Endothelial cell of hepatic sinusoid (primary cell): ENCODE measurements at regions not wholly inside any gene's neighbourhood (a gene's known extent, or its start where the extent isn't known, plus 50 kb on each side); places are given as distances from the start of the nearest gene placed in this dataset.
"Not testable (repeated sequence)": the region's sequence is repeated elsewhere in the genome, so short reads cannot be mapped to it uniquely, and the experiment has no call there.

Source experiments
- in situ Hi-C: cut with HindIII; loops from 2 replicates; pipeline ENCODE4 v1.10.0; 2017; ENCODE audit warnings: low sequenced_read_pairs

GRCh38 chr16:25566183-25566582, 125.6 kb upstream of the HS3ST4 start:
- in situ Hi-C loops, result no loop called here

- in situ Hi-C loops, result no loop called here
Measured at GRCh38 chr16:25563700-25564099, 128.1 kb upstream of the HS3ST4 start.

GRCh38 chr16:25561723-25562122, 130.0 kb upstream of the HS3ST4 start:
- in situ Hi-C loops, result not testable (repeated sequence)

DNA sequence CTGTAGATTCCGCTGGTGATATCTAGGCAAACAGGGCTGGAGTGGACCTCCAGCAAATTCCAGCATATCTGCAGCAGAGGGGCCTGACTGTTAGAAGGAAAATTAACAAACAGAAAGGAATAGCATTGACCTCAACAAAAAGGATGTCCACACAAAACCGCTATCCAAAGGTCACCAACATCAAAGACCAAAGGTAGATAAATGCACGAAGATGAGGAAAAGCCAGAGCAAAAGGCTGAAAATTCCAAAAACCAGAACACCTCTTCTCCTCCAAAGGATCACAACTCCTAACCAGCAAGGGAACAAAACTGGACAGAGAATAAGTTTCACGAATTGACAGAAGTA, 134.8 kb upstream of the HS3ST4 start:
- in situ Hi-C loops, result loop anchor here (10.0 kb wide), 1 partner anchor 1498 kb away; no protein-coding TSS in a partner anchor

GRCh38 chr16:25556289-25556967, 135.3 kb upstream of the HS3ST4 start:
- in situ Hi-C loops, result loop anchor here (10.0 kb wide), 1 partner anchor 1498 kb away; no protein-coding TSS in a partner anchor

DNA sequence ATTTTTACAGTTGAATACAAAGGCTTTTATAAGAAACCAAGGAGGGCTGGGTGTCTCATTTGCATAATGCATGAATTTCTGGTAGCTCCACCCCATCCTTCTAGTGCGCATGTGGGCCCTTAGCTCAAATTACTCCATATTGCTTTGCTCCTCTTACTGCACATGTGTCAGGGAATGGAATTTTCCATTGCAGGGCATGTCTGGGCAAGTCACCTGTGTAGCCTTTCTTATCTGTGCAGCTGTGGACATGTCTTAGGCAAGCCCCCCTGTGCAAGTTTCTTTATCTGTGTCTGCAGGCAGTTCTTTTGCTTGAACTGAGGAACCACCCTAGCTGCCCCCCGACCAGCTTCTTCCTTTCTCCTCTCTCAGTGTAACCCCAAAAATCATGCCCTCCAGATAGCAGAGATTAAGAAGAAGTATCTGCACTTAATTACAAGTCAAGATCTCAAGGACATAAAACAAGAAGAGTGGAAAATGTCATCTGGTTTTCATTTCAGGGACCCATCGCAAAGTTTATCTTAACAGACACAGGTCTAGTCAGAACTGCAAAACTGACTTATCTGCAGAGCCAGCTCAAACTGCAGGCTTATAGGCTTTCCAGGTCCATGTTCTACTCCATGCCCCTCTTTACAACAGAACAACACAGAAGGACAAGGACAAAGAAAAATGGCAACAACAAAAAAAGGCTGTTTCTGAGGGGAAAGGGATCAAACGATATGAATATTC, 137.9 kb upstream of the HS3ST4 start:
- in situ Hi-C loops, result loop anchor here (10.0 kb wide), 1 partner anchor 1501 kb away; no protein-coding TSS in a partner anchor

DNA sequence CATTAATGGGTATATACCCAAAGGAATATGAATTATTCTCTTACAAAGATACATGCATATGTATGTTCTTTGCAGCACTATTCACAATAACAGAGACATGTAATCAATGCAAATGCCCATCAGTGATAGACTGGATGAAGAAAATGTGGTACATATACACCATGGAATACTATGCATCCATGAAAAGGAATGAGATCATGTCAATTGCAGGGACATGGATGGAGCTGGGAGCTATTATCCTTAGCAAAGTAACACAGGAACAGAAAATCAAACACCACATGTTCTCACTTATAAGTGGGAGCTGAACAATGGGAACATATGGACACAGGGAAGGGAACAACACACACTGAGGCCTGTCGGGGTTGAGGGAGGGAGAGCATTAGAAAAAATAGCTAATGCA, 141.1 kb upstream of the HS3ST4 start:
- in situ Hi-C loops, result loop anchor here (10.0 kb wide), 1 partner anchor 1504 kb away; no protein-coding TSS in a partner anchor

- in situ Hi-C loops, result no loop called here
Measured at GRCh38 chr16:25546791-25547190, 145.0 kb upstream of the HS3ST4 start.

DNA sequence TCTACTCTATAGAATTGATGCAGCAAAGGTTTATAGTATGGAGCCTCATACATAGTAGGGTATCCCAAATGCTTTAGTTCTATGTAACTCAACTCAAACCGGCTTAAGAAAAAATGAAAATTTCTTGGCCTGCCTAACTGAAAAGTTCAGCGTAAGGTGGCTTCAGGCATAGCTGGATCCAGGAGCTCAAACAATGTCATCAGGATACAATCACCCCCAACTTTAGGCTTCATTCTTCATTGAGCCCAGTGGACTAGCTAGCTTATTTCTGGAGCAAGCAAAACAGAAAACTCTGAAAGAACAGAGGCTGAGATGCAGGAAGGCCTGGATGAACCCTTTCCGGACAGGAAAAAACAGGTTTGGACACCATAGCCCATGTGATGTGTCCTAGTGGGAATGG, 147.5 kb upstream of the HS3ST4 start:
- in situ Hi-C loops, result no loop called here

- in situ Hi-C loops, result no loop called here
Measured at GRCh38 chr16:25542306-25542705, 149.5 kb upstream of the HS3ST4 start.

DNA sequence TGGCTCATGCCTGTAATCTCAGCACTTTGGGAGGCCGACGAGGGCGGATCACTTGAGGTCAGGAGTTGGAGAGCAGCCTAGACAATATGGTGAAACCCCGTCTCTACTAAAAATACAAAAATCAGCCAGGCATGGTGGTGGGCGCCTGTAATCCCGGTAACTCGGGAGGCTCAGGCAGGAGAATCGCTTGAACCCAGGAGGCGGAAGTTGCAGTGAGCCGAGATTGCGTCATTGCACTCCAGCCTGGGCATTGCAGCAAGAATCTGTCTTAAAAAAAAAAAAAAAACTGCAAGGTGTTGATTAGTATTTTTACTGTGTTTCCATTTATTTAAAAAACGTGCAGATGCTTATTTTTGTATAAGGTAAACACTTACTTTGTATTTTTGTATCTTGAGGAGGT, 152.0 kb upstream of the HS3ST4 start:
- in situ Hi-C loops, result not testable (repeated sequence)

- in situ Hi-C loops, result no loop called here
Measured at GRCh38 chr16:25523183-25523582, 168.6 kb upstream of the HS3ST4 start.

- in situ Hi-C loops, result no loop called here
Measured at GRCh38 chr16:25512041-25512440, 179.7 kb upstream of the HS3ST4 start.

GRCh38 chr16:25509456-25509855, 182.3 kb upstream of the HS3ST4 start:
- in situ Hi-C loops, result no loop called here

GRCh38 chr16:25501530-25502255, 190.1 kb upstream of the HS3ST4 start:
- in situ Hi-C loops, result no loop called here

- in situ Hi-C loops, result no loop called here
Measured at GRCh38 chr16:25494292-25494691, 197.5 kb upstream of the HS3ST4 start.

GRCh38 chr16:25493136-25493811, 198.5 kb upstream of the HS3ST4 start:
- in situ Hi-C loops, result no loop called here

DNA sequence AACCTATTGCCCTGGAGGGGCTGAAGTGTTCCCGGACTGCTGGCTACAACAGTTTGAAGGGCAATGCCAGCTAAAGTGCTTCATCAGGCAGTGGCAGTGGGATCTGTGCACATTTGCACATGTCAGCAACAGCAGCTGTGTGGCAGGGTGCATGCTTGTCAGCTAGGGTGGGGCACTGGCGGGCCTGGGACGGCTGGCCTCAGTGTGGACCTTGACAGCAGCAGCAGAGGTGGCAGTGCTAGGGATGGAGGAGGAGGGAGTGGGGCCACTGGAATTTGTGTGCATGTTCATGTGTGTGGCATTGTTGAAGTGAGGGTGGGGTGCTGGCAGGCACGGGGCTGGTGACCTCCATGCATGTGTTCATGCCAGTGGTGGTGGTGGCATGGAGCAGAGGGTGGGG, 203.3 kb upstream of the HS3ST4 start:
- in situ Hi-C loops, result no loop called here

GRCh38 chr16:25487888-25488287, 203.9 kb upstream of the HS3ST4 start:
- in situ Hi-C loops, result no loop called here

GRCh38 chr16:25481636-25482035, 210.1 kb upstream of the HS3ST4 start:
- in situ Hi-C loops, result no loop called here

DNA sequence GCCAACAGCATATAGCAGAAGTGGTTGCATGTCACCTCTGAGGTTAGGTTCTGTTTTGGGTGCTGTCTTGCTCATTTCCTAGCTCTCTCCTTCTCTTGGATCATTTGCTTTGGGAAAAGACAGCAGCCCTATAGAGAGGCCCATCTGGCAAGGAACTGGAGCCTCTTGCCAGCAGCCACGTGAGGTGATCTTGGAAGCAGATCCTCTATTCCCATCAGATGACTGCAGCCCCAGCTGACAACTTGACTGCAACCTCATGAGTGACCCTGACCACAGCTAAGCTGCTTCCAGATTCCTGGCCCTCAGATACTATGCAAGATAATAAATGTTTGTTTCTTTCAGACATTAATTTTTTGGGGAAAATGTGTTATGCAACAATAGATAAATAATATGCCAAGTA, 213.3 kb upstream of the HS3ST4 start:
- in situ Hi-C loops, result no loop called here
